NT2/D1 (cell line): ENCODE measurements at regions not wholly inside any gene's neighbourhood (a gene's known extent, or its start where the extent isn't known, plus 50 kb on each side); places are given as distances from the start of the nearest gene placed in this dataset.

Experiments used
- SUZ12 ChIP-seq: IDR thresholded peaks from 2 replicates; pipeline ENCODE4 v1.6.1; 2011; ENCODE audit not compliant: insufficient read length, insufficient read depth; ENCODE audit errors: extremely low read depth
- YY1 ChIP-seq: IDR thresholded peaks from 2 replicates; pipeline ENCODE4 v1.6.1; 2011; ENCODE audit not compliant: insufficient read length, insufficient read depth
- ZNF274 ChIP-seq: IDR thresholded peaks from 2 replicates; pipeline ENCODE4 v1.6.1; 2011; ENCODE audit warnings: mild to moderate bottlenecking, low read depth, low read length

GRCh38 chr4:119937746-119938145 is 128.9 kb downstream of the MAD2L1 start:
- TF ChIP-seq YY1 (no peak), SUZ12 (no peak), ZNF274 (no peak)
